ENCODE measurements at regions not wholly inside any gene's neighbourhood (a gene's known extent, or its start where the extent isn't known, plus 50 kb on each side); places are given as distances from the start of the nearest gene placed in this dataset.

DNA sequence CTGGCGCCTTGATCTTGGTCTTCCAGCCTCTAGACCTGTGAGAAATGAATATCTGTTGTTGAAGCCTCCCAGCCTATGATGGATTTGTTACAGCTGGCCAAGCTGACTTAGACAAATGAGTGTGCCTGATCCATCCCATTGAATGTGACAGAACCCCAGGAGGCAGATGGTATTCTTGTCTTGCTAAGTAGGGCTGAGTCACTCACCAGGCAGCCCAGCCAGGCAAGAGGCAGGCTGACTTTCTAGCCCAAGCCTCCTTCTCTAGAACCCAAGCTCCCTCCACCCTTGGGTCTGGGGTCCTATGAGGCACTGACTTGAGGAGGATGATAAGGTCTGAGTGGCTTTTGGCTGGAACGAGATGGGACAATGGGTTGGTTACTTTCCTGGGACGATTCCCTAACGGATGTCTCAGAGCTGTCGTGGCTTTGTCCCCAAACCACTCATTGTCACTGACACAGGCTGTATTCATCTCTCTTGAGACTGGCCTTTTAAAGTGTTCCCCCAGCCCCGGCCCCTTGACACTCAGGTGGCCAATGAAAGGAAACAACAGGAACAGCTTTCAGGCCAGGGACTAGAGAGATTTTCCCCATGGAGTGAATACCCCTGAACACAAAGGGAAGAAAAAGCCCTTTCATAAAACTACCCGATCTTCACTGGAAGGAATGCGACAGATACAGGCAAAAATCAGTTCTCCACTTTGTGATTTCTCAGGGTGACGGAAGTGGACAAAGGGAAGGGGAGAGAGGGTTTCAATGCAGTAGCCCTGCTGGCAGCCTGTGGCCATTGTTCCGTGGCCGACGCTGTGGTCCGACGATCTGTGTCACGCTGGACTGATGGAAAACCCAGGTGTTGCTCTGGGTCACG lies 264.2 kb downstream of the AACS start:
- TF ChIP-seq, protein P1, sequence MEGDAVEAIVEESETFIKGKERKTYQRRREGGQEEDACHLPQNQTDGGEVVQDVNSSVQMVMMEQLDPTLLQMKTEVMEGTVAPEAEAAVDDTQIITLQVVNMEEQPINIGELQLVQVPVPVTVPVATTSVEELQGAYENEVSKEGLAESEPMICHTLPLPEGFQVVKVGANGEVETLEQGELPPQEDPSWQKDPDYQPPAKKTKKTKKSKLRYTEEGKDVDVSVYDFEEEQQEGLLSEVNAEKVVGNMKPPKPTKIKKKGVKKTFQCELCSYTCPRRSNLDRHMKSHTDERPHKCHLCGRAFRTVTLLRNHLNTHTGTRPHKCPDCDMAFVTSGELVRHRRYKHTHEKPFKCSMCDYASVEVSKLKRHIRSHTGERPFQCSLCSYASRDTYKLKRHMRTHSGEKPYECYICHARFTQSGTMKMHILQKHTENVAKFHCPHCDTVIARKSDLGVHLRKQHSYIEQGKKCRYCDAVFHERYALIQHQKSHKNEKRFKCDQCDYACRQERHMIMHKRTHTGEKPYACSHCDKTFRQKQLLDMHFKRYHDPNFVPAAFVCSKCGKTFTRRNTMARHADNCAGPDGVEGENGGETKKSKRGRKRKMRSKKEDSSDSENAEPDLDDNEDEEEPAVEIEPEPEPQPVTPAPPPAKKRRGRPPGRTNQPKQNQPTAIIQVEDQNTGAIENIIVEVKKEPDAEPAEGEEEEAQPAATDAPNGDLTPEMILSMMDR (IDR thresholded peaks at IDR 0.05): no peak
- TF ChIP-seq ZFX (IDR thresholded peaks at IDR 0.05; ENCODE audit: borderline replicate concordance): no peak
